ENCODE measurements at regions not wholly inside any gene's neighbourhood (a gene's known extent, or its start where the extent isn't known, plus 50 kb on each side); places are given as distances from the start of the nearest gene placed in this dataset.
A peak's percentile ranks its signal among the peaks of the same experiment; 100 is the strongest.

DNA sequence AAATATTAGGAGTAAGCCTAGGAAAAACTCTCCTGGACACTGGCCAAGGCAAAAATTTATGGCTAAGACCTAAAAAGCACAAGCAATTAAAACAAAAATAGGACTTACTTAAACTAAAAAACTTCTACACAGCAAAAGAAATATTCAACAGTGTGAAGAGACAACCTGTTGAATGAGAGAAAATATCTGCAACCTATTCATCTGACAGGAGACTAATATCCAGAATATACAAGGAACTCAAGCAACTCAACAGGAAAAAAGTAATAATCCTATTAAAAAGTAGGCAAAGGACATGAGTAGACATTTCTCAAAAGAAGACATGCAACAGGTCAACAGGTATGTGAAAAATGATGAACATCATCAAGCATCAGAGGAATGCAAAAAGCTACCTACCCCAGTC is 431.1 kb downstream of the ZEB2 start:
- H3K79me2 ChIP-seq (ENCODE audit: low read length), result no peaks in the 10 kb centered on the region
- H3K36me3 ChIP-seq (ENCODE audit: low read depth, low read length), result no peaks in the 10 kb centered on the region
- H4K20me1 ChIP-seq (ENCODE audit: low read length), result no peaks in the 10 kb centered on the region
- ChIA-PET CTCF (interaction anchor here (0.9 kb wide), 1 partner anchor 11 kb away, joined by 3 read pairs; no protein-coding TSS in a partner anchor), POLR2A (ENCODE audit: unreplicated experiment) (no interaction called here)
- no peak overlapping the region for H3K4me2 ChIP-seq (ENCODE audit: low read length)
- H3K9me2 ChIP-seq (replicated peaks; ENCODE audit: low read length), result no peaks in the 10 kb centered on the region
- H3F3A ChIP-seq (ENCODE audit: low read length, unreplicated experiment), result peaks cover 6% of the 10 kb centered on the region
- no peaks in the 10 kb centered on the region for H3K27me3 ChIP-seq (ENCODE audit: low read length)
- ATAC-seq (no peak), DNase-seq (no peak)
- H3K9ac ChIP-seq (ENCODE audit: low read length), result no peak overlapping the region
- H2AFZ ChIP-seq (ENCODE audit: low read length), result no peak overlapping the region
- peaks cover 39% of the 10 kb centered on the region for H3K4me1 ChIP-seq (ENCODE audit: insufficient read depth, low read length)
- H3K9me3 ChIP-seq (ENCODE audit: low read length), result no peaks in the 10 kb centered on the region
- no peak overlapping the region for H3K27ac ChIP-seq (ENCODE audit: low read length)
- no peak for TF ChIP-seq EZH2phosphoT487 (IDR thresholded peaks at IDR 0.05; ENCODE audit: borderline replicate concordance, low read length)
- TF ChIP-seq CTCF (conservative IDR thresholded peaks at IDR 0.05; ENCODE audit: low read depth, low read length), result no peak
- TF ChIP-seq EZH2 (IDR thresholded peaks at IDR 0.05; ENCODE audit: low read length, unreplicated experiment), result no peak
- intact Hi-C loops (cut with micrococcal nuclease), result loop anchor here (10.0 kb wide), 1 partner anchor 236 kb away; no protein-coding TSS in a partner anchor
- no peak overlapping the region for H3K4me3 ChIP-seq (ENCODE audit: low read length)
- BruUV-seq (replicated peaks), result no TSS peak

- peak; percentile 31 for ATAC-seq
- peak overlapping the region; percentile 84 for H3K27ac ChIP-seq (ENCODE audit: low read length)
Observed at GRCh38 chr2:144086965-144087364, 433.0 kb downstream of the ZEB2 start.

More at GRCh38 chr2:144086965-144087364, 433.0 kb downstream of the ZEB2 start:
- intact Hi-C loops (cut with micrococcal nuclease), result loop anchor here (10.0 kb wide), 1 partner anchor 238 kb away; no protein-coding TSS in a partner anchor
- BruUV-seq (replicated peaks), result no TSS peak
- no peak overlapping the region for H2AFZ ChIP-seq (ENCODE audit: low read length)
- peak; percentile 68 for DNase-seq
- no peaks in the 10 kb centered on the region for H3K27me3 ChIP-seq (ENCODE audit: low read length)
- no peak for TF ChIP-seq EZH2 (IDR thresholded peaks at IDR 0.05; ENCODE audit: low read length, unreplicated experiment)
- no peak for TF ChIP-seq EZH2phosphoT487 (IDR thresholded peaks at IDR 0.05; ENCODE audit: borderline replicate concordance, low read length)
- no peak for TF ChIP-seq CTCF (conservative IDR thresholded peaks at IDR 0.05; ENCODE audit: low read depth, low read length)
- peaks cover 13% of the 10 kb centered on the region for H3F3A ChIP-seq (ENCODE audit: low read length, unreplicated experiment)
- H3K9me3 ChIP-seq (ENCODE audit: low read length), result no peaks in the 10 kb centered on the region
- no peaks in the 10 kb centered on the region for H3K9me2 ChIP-seq (replicated peaks; ENCODE audit: low read length)
- no peak overlapping the region for H3K4me3 ChIP-seq (ENCODE audit: low read length)
- peak overlapping the region; percentile 44; the same call in 1 of the 2 replicates for H3K9ac ChIP-seq (ENCODE audit: low read length)
- H3K79me2 ChIP-seq (ENCODE audit: low read length), result no peaks in the 10 kb centered on the region
- peaks cover 58% of the 10 kb centered on the region for H3K4me1 ChIP-seq (ENCODE audit: insufficient read depth, low read length)
- POLR2A ChIA-PET (ENCODE audit: unreplicated experiment), result no interaction called here
- H3K36me3 ChIP-seq (ENCODE audit: low read depth, low read length), result no peaks in the 10 kb centered on the region
- CTCF ChIA-PET, result no interaction called here
- no peaks in the 10 kb centered on the region for H4K20me1 ChIP-seq (ENCODE audit: low read length)
- H3K4me2 ChIP-seq (ENCODE audit: low read length), result peak overlapping the region; percentile 50

Data from PC-3 (cell line).